RWPE1 (cell line): ENCODE measurements at regions not wholly inside any gene's neighbourhood (a gene's known extent, or its start where the extent isn't known, plus 50 kb on each side); places are given as distances from the start of the nearest gene placed in this dataset.

Experiments
- CTCF ChIA-PET: fragments of 350-600 bp; sonication (Branson Sonifier 250); formaldehyde crosslinking; extraction: SDS; loops from one replicate; lab custom pipeline; 2021; lab: Yijun Ruan, JAX
- POLR2A ChIA-PET: fragments of 400-600 bp; formaldehyde crosslinking; extraction: SDS; loops from one replicate; lab custom pipeline; 2020; ENCODE audit warnings: antibody characterized with exemption; ENCODE audit not compliant: low non-redundant PET; lab: Yijun Ruan, JAX
- DNase-seq: peaks from one replicate; pipeline ENCODE4 v3.0.0; 2012; ENCODE audit warnings: low spot score
- H3K27ac ChIP-seq: fragments of 450-650 bp; 2 replicates; pipeline ENCODE4 v1.5.1; 2017
- CTCF ChIP-seq: fragments of 450-650 bp; conservative IDR thresholded peaks from 2 replicates; pipeline ENCODE4 v1.5.1; 2017; ENCODE audit warnings: low read depth, mild to moderate bottlenecking

- ChIA-PET POLR2A (no interaction called here), CTCF (no interaction called here)
- H3K27ac ChIP-seq = no peak overlapping the region
- DNase-seq = no peak
- TF ChIP-seq CTCF = no peak
These were observed 87.9 kb downstream of the LIG4 start for GRCh38 chr13:108127406-108127805.

DNA sequence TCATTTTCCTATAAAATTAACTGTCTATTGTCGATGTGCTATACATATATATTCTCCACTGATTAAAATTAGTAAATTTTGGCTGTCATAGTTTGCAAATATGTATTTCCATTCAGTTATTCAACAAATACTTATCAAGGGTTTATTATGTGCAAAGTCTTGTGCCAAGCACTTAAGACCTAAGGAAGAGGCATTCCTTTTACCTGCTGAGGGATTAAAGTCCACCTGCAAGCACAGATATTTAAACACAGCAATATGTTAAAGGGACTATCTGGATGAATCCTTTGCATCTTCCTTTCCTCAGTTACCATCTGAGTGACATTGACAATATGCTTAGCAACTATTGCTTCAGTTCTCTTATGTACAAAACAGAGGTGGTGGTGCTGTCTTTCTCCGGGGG lies 89.3 kb downstream of the LIG4 start:
- H3K27ac ChIP-seq = no peak overlapping the region
- no peak for TF ChIP-seq CTCF
- ChIA-PET CTCF (no interaction called here), POLR2A (no interaction called here)
- DNase-seq = no peak

DNA sequence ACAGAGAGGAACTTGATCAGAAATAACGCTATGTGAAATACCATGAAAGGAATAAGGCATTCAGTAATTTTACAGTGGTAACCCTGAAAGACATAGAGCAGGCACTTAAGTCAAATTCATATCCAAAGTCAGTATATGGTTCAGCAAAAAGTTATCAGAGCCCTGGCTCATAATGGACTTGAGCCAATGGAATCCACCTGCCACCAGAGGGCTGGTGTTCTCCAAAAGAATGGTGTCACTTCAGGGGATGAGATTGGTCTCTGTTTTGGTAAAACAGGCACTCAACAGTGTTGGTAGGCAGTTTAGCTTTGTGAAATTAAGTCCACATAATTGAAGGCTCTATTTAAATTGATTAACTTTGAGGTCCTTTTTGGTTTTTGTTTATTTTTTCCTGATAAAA lies 93.9 kb downstream of the LIG4 start:
- ChIA-PET CTCF (no interaction called here), POLR2A (no interaction called here)
- DNase-seq = no peak
- TF ChIP-seq CTCF = no peak
- no peak overlapping the region for H3K27ac ChIP-seq

DNA sequence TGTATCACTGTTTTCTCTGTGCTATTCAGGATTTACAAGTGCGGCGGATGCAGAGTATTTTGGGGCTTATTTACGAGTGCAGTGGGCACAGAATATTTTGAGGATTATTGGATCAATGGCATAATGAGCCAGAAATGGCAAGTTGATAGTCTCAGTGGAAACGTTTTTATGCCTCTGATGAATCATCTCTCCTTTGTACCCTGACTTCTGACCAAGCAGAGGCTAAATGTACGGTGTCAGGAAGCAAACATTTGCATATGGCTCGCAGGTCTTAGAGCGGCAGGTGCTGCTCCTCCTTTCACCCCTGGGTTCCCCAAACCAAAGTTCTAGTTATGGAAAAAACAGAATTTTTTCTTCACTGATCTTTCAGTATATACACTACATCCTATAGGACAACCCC lies 94.5 kb downstream of the LIG4 start:
- ChIA-PET POLR2A (no interaction called here), CTCF (no interaction called here)
- no peak overlapping the region for H3K27ac ChIP-seq
- TF ChIP-seq CTCF = no peak
- no peak for DNase-seq

- no peak overlapping the region for H3K27ac ChIP-seq
- TF ChIP-seq CTCF = no peak
- ChIA-PET CTCF (no interaction called here), POLR2A (no interaction called here)
- DNase-seq = no peak
These were observed 95.0 kb downstream of the LIG4 start for GRCh38 chr13:108120302-108120701.

GRCh38 chr13:108115738-108116137 lies 99.6 kb downstream of the LIG4 start:
- H3K27ac ChIP-seq = no peak overlapping the region
- DNase-seq = no peak
- no peak for TF ChIP-seq CTCF
- POLR2A ChIA-PET = no interaction called here
- CTCF ChIA-PET = interaction anchor here (0.5 kb wide), 1 partner anchor 13 kb away, joined by 3 read pairs; no protein-coding TSS in a partner anchor

- no peak for TF ChIP-seq CTCF
- CTCF ChIA-PET = no interaction called here
These were observed 101.9 kb downstream of the LIG4 start for GRCh38 chr13:108113407-108113806.

More at GRCh38 chr13:108113407-108113806, 101.9 kb downstream of the LIG4 start:
- H3K27ac ChIP-seq = no peak overlapping the region
- DNase-seq = peak; percentile 24
- POLR2A ChIA-PET = no interaction called here
